ENCODE measurements at regions not wholly inside any gene's neighbourhood (a gene's known extent, or its start where the extent isn't known, plus 50 kb on each side); places are given as distances from the start of the nearest gene placed in this dataset.

- no peak for TF ChIP-seq CTCF (IDR thresholded peaks at IDR 0.05; ENCODE audit: extremely low read depth, missing control alignments)
- DNase-seq (ENCODE audit: low spot score) = no peak
Measured at GRCh38 chr10:9188022-9188810, 1133.7 kb downstream of the GATA3 start.

GRCh38 chr10:9189448-9189847, 1135.0 kb downstream of the GATA3 start:
- TF ChIP-seq CTCF (IDR thresholded peaks at IDR 0.05; ENCODE audit: extremely low read depth, missing control alignments) = no peak
- DNase-seq (ENCODE audit: low spot score) = no peak

- no peak for TF ChIP-seq CTCF (IDR thresholded peaks at IDR 0.05; ENCODE audit: extremely low read depth, missing control alignments)
Measured at GRCh38 chr10:9193120-9193519, 1138.6 kb downstream of the GATA3 start.

GRCh38 chr10:9195385-9195784, 1140.9 kb downstream of the GATA3 start:
- no peak for DNase-seq (ENCODE audit: low spot score)
- no peak for TF ChIP-seq CTCF (IDR thresholded peaks at IDR 0.05; ENCODE audit: extremely low read depth, missing control alignments)

More at GRCh38 chr10:9193120-9193519, 1138.6 kb downstream of the GATA3 start:
- no peak for DNase-seq (ENCODE audit: low spot score)

GRCh38 chr10:9198611-9199010, 1144.1 kb downstream of the GATA3 start:
- no peak for DNase-seq (ENCODE audit: low spot score)
- no peak for TF ChIP-seq CTCF (IDR thresholded peaks at IDR 0.05; ENCODE audit: extremely low read depth, missing control alignments)

GRCh38 chr10:9205558-9205957, 1151.1 kb downstream of the GATA3 start:
- no peak for TF ChIP-seq CTCF (IDR thresholded peaks at IDR 0.05; ENCODE audit: extremely low read depth, missing control alignments)
- no peak for DNase-seq (ENCODE audit: low spot score)

- peak; percentile 44 for DNase-seq (ENCODE audit: low spot score)
- peak; percentile 77 for TF ChIP-seq CTCF (IDR thresholded peaks at IDR 0.05; ENCODE audit: extremely low read depth, missing control alignments)
Measured at GRCh38 chr10:9209105-9209798, 1154.8 kb downstream of the GATA3 start.

All from GM20000 (cell line).